GM12878 (cell line): ENCODE measurements at regions not wholly inside any gene's neighbourhood (a gene's known extent, or its start where the extent isn't known, plus 50 kb on each side); places are given as distances from the start of the nearest gene placed in this dataset.

ENCODE experiments used
- BACH1 ChIP-seq: fragments of 450-650 bp; IDR thresholded peaks from 2 replicates; pipeline ENCODE4 v1.6.1; 2017; ENCODE audit warnings: mild to moderate bottlenecking, borderline replicate concordance
- IRF3 ChIP-seq: fragments of 450-650 bp; IDR thresholded peaks from 2 replicates; pipeline ENCODE4 v1.6.1; 2014; ENCODE audit warnings: mild to moderate bottlenecking
- JUND ChIP-seq: IDR thresholded peaks from 2 replicates; pipeline ENCODE4 v1.6.1; 2012; ENCODE audit warnings: low read depth, mild to moderate bottlenecking, low read length, improper control_type of control experiment, moderate library complexity
- KDM1A ChIP-seq: fragments of 200-600 bp; sonication (generic); IDR thresholded peaks from 2 replicates; pipeline ENCODE4 v1.6.1; 2016; ENCODE audit warnings: borderline replicate concordance
- SMC3 ChIP-seq: IDR thresholded peaks from 2 replicates; pipeline ENCODE4 v1.6.1; 2011; ENCODE audit warnings: low read length, improper control_type of control experiment, borderline replicate concordance
- TCF12 ChIP-seq: IDR thresholded peaks from 2 replicates; pipeline ENCODE4 v1.6.1; 2011; ENCODE audit warnings: low read depth, mild to moderate bottlenecking, low read length

GRCh38 chr7:159218607-159219006, 73.9 kb upstream of the VIPR2 start:
- TF ChIP-seq IRF3 (no peak), KDM1A (no peak), TCF12 (no peak), SMC3 (no peak), BACH1 (no peak), JUND (no peak)
